ENCODE measurements at regions not wholly inside any gene's neighbourhood (a gene's known extent, or its start where the extent isn't known, plus 50 kb on each side); places are given as distances from the start of the nearest gene placed in this dataset.

GRCh38 chr2:204109681-204110080 lies 173.1 kb downstream of the ICOS start:
- DNase-seq: no peak

GRCh38 chr2:204110338-204110741 lies 173.8 kb downstream of the ICOS start:
- no peak for DNase-seq

- DNase-seq: no peak
These were observed 174.4 kb downstream of the ICOS start for GRCh38 chr2:204110751-204111516.

GRCh38 chr2:204112084-204112770 lies 175.7 kb downstream of the ICOS start:
- no peak for DNase-seq

- DNase-seq: no peak
These were observed 178.0 kb downstream of the ICOS start for GRCh38 chr2:204114295-204115136.

- no peak for DNase-seq
These were observed 178.8 kb downstream of the ICOS start for GRCh38 chr2:204115137-204116056.

GRCh38 chr2:204116159-204116792 lies 179.7 kb downstream of the ICOS start:
- DNase-seq: no peak

GRCh38 chr2:204122425-204122824 lies 185.9 kb downstream of the ICOS start:
- DNase-seq: no peak

GRCh38 chr2:204124140-204124750 lies 187.7 kb downstream of the ICOS start:
- DNase-seq: no peak

- no peak for DNase-seq
These were observed 190.1 kb downstream of the ICOS start for GRCh38 chr2:204126705-204127104.

GRCh38 chr2:204127238-204127637 lies 190.7 kb downstream of the ICOS start:
- DNase-seq: no peak

- DNase-seq: no peak
These were observed 193.2 kb downstream of the ICOS start for GRCh38 chr2:204129591-204130294.

GRCh38 chr2:204131621-204132020 lies 195.1 kb downstream of the ICOS start:
- no peak for DNase-seq

GRCh38 chr2:204133476-204133875 lies 196.9 kb downstream of the ICOS start:
- DNase-seq: no peak

- DNase-seq: no peak
These were observed 197.9 kb downstream of the ICOS start for GRCh38 chr2:204134421-204134820.

GRCh38 chr2:204135752-204136151 lies 199.2 kb downstream of the ICOS start:
- DNase-seq: no peak

GRCh38 chr2:204138206-204138605 lies 201.6 kb downstream of the ICOS start:
- DNase-seq: no peak

GRCh38 chr2:204140246-204140645 lies 203.7 kb downstream of the ICOS start:
- no peak for DNase-seq

GRCh38 chr2:204143216-204144014 lies 206.9 kb downstream of the ICOS start:
- no peak for DNase-seq

GRCh38 chr2:204144492-204144891 lies 207.9 kb downstream of the ICOS start:
- no peak for DNase-seq
